OCI-LY7 (cell line): ENCODE measurements at regions not wholly inside any gene's neighbourhood (a gene's known extent, or its start where the extent isn't known, plus 50 kb on each side); places are given as distances from the start of the nearest gene placed in this dataset.

Experiments
- EZH2phosphoT487 ChIP-seq: fragments of 200-600 bp; sonication (generic); IDR thresholded peaks from 2 replicates; pipeline ENCODE4 v1.6.1; 2018; ENCODE audit warnings: low read depth, borderline replicate concordance, mild to moderate bottlenecking, mixed run types, antibody characterized with exemption, low read length, moderate library complexity, mixed read lengths
- TF ChIP-seq, protein P1 (sequence below): fragments of 200-600 bp; sonication (generic); conservative IDR thresholded peaks from 2 replicates; pipeline ENCODE4 v1.5.1; 2014; ENCODE audit warnings: mild to moderate bottlenecking, antibody characterized with exemption, low read length, moderate library complexity, mixed read lengths

DNA sequence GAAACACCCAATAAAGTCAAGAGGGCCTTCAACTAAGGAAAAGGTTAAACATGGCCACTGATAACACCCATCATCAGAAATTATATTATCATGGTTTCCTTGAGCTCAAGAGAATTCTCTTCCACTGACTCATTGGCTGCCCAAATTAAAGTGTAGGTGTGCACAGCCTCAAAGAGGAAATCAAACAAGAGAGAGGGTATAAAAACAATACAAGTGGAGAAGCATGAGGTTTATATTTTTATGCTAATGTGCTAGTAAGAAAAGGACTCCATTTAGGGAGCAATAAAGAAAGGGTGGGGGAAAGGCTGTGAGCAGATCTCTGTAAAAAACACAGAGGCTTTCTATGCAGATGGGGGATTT, 168.8 kb upstream of the VRK2 start:
- TF ChIP-seq, protein P1, sequence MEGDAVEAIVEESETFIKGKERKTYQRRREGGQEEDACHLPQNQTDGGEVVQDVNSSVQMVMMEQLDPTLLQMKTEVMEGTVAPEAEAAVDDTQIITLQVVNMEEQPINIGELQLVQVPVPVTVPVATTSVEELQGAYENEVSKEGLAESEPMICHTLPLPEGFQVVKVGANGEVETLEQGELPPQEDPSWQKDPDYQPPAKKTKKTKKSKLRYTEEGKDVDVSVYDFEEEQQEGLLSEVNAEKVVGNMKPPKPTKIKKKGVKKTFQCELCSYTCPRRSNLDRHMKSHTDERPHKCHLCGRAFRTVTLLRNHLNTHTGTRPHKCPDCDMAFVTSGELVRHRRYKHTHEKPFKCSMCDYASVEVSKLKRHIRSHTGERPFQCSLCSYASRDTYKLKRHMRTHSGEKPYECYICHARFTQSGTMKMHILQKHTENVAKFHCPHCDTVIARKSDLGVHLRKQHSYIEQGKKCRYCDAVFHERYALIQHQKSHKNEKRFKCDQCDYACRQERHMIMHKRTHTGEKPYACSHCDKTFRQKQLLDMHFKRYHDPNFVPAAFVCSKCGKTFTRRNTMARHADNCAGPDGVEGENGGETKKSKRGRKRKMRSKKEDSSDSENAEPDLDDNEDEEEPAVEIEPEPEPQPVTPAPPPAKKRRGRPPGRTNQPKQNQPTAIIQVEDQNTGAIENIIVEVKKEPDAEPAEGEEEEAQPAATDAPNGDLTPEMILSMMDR = no peak
- TF ChIP-seq EZH2phosphoT487 = no peak
